ENCODE measurements at regions not wholly inside any gene's neighbourhood (a gene's known extent, or its start where the extent isn't known, plus 50 kb on each side); places are given as distances from the start of the nearest gene placed in this dataset.

GRCh38 chr1:194535369-194535768, 1349.0 kb upstream of the B3GALT2 start:
- no peak for TF ChIP-seq CTCF (conservative IDR thresholded peaks at IDR 0.05; ENCODE audit: control insufficient read depth, insufficient read depth, low read depth, low read length)
- no peak overlapping the region for H3K4me3 ChIP-seq (ENCODE audit: control insufficient read depth, low read depth, low read length)
- no peak for DNase-seq (ENCODE audit: low read depth)

GRCh38 chr1:194534784-194535183, 1348.4 kb upstream of the B3GALT2 start:
- no peak for DNase-seq (ENCODE audit: low read depth)
- TF ChIP-seq CTCF (conservative IDR thresholded peaks at IDR 0.05; ENCODE audit: control insufficient read depth, insufficient read depth, low read depth, low read length), result no peak
- no peak overlapping the region for H3K4me3 ChIP-seq (ENCODE audit: control insufficient read depth, low read depth, low read length)

GRCh38 chr1:194533641-194534040, 1347.2 kb upstream of the B3GALT2 start:
- H3K4me3 ChIP-seq (ENCODE audit: control insufficient read depth, low read depth, low read length), result no peak overlapping the region
- no peak for TF ChIP-seq CTCF (conservative IDR thresholded peaks at IDR 0.05; ENCODE audit: control insufficient read depth, insufficient read depth, low read depth, low read length)
- DNase-seq (ENCODE audit: low read depth), result no peak

GRCh38 chr1:194517567-194517966, 1331.2 kb upstream of the B3GALT2 start:
- TF ChIP-seq CTCF (conservative IDR thresholded peaks at IDR 0.05; ENCODE audit: control insufficient read depth, insufficient read depth, low read depth, low read length), result no peak
- H3K4me3 ChIP-seq (ENCODE audit: control insufficient read depth, low read depth, low read length), result no peak overlapping the region
- DNase-seq (ENCODE audit: low read depth), result no peak

GRCh38 chr1:194515916-194516315, 1329.5 kb upstream of the B3GALT2 start:
- H3K4me3 ChIP-seq (ENCODE audit: control insufficient read depth, low read depth, low read length), result no peak overlapping the region
- TF ChIP-seq CTCF (conservative IDR thresholded peaks at IDR 0.05; ENCODE audit: control insufficient read depth, insufficient read depth, low read depth, low read length), result no peak
- no peak for DNase-seq (ENCODE audit: low read depth)

GRCh38 chr1:194512957-194513356, 1326.5 kb upstream of the B3GALT2 start:
- no peak for DNase-seq (ENCODE audit: low read depth)
- no peak overlapping the region for H3K4me3 ChIP-seq (ENCODE audit: control insufficient read depth, low read depth, low read length)
- no peak for TF ChIP-seq CTCF (conservative IDR thresholded peaks at IDR 0.05; ENCODE audit: control insufficient read depth, insufficient read depth, low read depth, low read length)

- no peak overlapping the region for H3K4me3 ChIP-seq (ENCODE audit: control insufficient read depth, low read depth, low read length)
Observed at GRCh38 chr1:194512345-194512744, 1325.9 kb upstream of the B3GALT2 start.

More at GRCh38 chr1:194512345-194512744, 1325.9 kb upstream of the B3GALT2 start:
- no peak for DNase-seq (ENCODE audit: low read depth)
- no peak for TF ChIP-seq CTCF (conservative IDR thresholded peaks at IDR 0.05; ENCODE audit: control insufficient read depth, insufficient read depth, low read depth, low read length)
